ENCODE measurements at regions not wholly inside any gene's neighbourhood (a gene's known extent, or its start where the extent isn't known, plus 50 kb on each side); places are given as distances from the start of the nearest gene placed in this dataset.

DNA sequence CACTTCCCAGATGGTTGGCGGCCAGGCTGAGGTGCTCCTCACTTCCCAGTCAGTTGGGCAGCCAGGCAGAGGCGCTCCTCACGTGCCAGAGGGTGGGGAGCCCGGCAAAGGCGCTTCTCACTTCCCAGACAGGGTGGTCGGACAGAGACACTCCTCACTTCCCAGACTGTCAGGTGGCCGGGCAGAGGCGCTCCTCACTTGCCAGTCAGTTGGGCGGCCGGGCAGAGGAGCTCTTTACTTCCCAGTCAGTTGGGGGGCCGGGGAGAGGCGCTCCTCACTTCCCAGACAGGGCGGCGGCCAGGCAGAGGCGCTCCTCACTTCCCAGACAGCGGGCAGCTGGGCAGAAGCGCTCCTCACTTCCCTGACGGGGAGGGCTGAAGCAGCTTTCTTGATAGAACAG is 143.0 kb upstream of the ARID2 start:
- DNase-seq, result no peak
- TF ChIP-seq, protein P1, sequence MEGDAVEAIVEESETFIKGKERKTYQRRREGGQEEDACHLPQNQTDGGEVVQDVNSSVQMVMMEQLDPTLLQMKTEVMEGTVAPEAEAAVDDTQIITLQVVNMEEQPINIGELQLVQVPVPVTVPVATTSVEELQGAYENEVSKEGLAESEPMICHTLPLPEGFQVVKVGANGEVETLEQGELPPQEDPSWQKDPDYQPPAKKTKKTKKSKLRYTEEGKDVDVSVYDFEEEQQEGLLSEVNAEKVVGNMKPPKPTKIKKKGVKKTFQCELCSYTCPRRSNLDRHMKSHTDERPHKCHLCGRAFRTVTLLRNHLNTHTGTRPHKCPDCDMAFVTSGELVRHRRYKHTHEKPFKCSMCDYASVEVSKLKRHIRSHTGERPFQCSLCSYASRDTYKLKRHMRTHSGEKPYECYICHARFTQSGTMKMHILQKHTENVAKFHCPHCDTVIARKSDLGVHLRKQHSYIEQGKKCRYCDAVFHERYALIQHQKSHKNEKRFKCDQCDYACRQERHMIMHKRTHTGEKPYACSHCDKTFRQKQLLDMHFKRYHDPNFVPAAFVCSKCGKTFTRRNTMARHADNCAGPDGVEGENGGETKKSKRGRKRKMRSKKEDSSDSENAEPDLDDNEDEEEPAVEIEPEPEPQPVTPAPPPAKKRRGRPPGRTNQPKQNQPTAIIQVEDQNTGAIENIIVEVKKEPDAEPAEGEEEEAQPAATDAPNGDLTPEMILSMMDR (IDR thresholded peaks at IDR 0.05; ENCODE audit: low read depth, low read length), result no peak
- Histone ChIP-seq H3K36me3 (no peaks in the 10 kb centered on the region), H3K27me3 (peaks cover 11% of the 10 kb centered on the region), H3K4me1 (no peaks in the 10 kb centered on the region), H3K9me3 (no peaks in the 10 kb centered on the region), H3K4me3 (ENCODE audit: low read depth, low read length) (no peak overlapping the region)

DNA sequence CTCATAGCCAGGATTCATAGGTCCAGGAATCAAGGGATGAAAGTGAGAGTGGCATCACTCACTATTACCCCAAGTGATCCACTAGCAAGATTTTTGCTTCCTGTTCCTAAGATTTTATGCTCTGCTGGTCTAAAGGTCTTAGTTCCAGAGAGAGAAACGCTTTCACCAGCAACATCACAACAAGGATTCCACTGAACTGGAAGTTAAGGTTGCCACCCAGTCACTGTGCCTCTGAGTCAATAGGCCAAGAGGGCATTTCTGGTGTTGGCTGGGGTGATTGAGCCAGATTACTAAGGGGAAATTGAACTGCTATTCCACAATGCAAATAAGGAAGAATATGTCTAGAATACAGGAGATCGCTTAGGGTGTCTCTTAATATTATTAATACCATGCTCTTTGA is 142.5 kb upstream of the ARID2 start:
- Histone ChIP-seq H3K4me1 (no peaks in the 10 kb centered on the region), H3K9me3 (no peaks in the 10 kb centered on the region), H3K36me3 (no peaks in the 10 kb centered on the region), H3K27me3 (peaks cover 11% of the 10 kb centered on the region), H3K4me3 (ENCODE audit: low read depth, low read length) (no peak overlapping the region)
- no peak for DNase-seq
- TF ChIP-seq, protein P1 (IDR thresholded peaks at IDR 0.05; ENCODE audit: low read depth, low read length), result no peak

DNA sequence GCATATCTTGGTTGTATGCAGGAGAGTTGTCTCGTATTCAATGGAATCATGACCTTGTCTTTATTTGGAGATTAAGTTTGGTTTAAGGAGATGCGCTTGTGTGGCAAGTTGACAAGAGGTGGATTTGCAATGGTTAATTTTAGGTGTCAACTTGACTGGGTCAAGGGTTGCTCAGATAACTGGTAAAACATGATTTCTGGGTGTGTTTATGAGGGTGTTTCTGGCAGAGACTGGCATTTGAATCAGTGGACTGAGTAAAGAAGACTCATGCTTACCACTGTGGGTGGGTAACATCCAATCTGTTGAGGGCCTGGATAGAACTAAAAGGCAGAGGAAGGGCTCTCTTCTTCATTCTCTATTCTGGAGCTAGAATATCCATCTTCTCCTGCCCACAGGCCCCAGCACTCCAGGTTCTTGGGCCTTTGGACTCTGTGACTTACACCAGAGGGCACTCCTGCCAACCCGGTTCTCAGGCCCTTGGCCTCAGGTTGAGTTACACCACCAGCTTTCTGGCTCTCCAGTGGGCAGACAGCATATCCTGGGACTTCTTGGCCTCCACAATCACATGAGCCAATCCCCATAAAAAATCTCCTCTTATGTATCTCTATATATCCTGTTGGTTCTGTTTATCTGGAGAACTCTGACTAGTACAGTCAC is 141.5 kb upstream of the ARID2 start:
- TF ChIP-seq, protein P1 (IDR thresholded peaks at IDR 0.05; ENCODE audit: low read depth, low read length), result no peak
- Histone ChIP-seq H3K4me3 (ENCODE audit: low read depth, low read length) (no peak overlapping the region), H3K9me3 (no peaks in the 10 kb centered on the region), H3K4me1 (no peaks in the 10 kb centered on the region), H3K27me3 (peaks cover 11% of the 10 kb centered on the region), H3K36me3 (no peaks in the 10 kb centered on the region)
- DNase-seq, result no peak

DNA sequence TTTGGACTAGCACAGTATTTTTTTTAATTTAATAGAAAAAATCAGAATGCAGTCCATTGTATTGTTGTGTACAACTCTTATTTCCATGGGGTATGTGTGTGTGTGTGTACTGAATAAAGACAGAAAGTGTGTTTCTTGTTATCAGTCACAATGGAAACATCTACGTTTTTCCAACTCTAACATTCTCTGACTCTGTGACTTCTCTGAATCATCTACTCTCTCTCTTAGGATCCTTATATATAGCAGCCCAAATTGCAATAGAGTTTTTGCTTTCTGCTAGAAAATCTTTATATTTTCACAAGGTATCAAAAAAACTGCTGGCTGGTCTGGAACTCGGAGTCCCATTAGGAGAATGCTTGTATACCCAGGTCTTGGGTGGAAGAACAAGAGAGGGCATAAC is 138.9 kb upstream of the ARID2 start:
- TF ChIP-seq, protein P1 (IDR thresholded peaks at IDR 0.05; ENCODE audit: low read depth, low read length), result no peak
- Histone ChIP-seq H3K27me3 (peaks cover 4% of the 10 kb centered on the region), H3K36me3 (no peaks in the 10 kb centered on the region), H3K9me3 (no peaks in the 10 kb centered on the region), H3K4me1 (no peaks in the 10 kb centered on the region), H3K4me3 (ENCODE audit: low read depth, low read length) (no peak overlapping the region)
- no peak for DNase-seq

DNA sequence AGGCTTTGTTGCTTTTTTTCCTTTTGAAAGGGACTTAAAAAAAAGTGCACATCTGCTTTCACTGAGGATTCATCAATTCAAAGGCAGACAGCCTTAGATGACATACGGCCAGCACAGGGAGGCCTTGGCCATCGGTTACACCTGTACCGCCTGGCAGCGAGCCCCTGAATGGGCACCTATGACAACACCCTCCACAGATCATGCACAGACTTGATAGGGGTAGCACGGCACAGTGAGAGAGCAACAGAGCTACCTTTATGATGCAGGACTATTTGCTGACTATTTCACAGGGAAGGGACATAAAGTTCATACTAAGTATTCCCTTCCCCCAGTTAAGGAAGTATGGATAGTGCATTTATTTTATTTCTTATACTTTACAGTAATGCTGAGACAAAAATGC is 137.9 kb upstream of the ARID2 start:
- no peaks in the 10 kb centered on the region for H3K36me3 ChIP-seq
- H3K4me3 ChIP-seq (ENCODE audit: low read depth, low read length), result no peak overlapping the region
- H3K4me1 ChIP-seq, result no peaks in the 10 kb centered on the region
- TF ChIP-seq, protein P1 (IDR thresholded peaks at IDR 0.05; ENCODE audit: low read depth, low read length), result no peak
- DNase-seq, result no peak
- H3K27me3 ChIP-seq, result peaks cover under 1% of the 10 kb centered on the region
- H3K9me3 ChIP-seq, result no peaks in the 10 kb centered on the region

DNA sequence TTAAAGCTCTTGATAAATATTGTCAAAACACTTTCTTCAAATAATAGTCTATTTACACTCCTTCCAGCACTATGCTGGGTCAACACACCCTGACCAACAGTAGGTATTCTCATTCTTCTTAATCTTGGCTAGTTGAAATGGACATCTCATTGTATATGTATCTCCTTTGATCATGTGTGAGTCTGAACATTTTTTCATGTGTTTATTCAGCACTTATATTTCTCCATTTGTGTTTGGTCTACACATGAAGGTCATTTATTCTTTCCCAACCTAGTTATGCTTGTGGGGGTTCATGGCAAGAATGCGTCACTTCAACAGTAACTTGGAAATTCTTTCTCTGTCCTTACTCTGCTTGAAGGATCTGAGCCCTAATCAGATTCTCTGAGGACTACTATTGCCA is 133.1 kb upstream of the ARID2 start:
- H3K4me3 ChIP-seq (ENCODE audit: low read depth, low read length), result no peak overlapping the region
- H3K36me3 ChIP-seq, result no peaks in the 10 kb centered on the region
- no peaks in the 10 kb centered on the region for H3K4me1 ChIP-seq
- TF ChIP-seq, protein P1 (IDR thresholded peaks at IDR 0.05; ENCODE audit: low read depth, low read length), result no peak
- DNase-seq, result no peak
- H3K27me3 ChIP-seq, result no peaks in the 10 kb centered on the region; the same call in 1 of the 2 replicates
- no peaks in the 10 kb centered on the region for H3K9me3 ChIP-seq

Data from BE2C (cell line).